ENCODE measurements at regions not wholly inside any gene's neighbourhood (a gene's known extent, or its start where the extent isn't known, plus 50 kb on each side); places are given as distances from the start of the nearest gene placed in this dataset.
A peak's percentile ranks its signal among the peaks of the same experiment; 100 is the strongest.

- TF ChIP-seq, protein P1, sequence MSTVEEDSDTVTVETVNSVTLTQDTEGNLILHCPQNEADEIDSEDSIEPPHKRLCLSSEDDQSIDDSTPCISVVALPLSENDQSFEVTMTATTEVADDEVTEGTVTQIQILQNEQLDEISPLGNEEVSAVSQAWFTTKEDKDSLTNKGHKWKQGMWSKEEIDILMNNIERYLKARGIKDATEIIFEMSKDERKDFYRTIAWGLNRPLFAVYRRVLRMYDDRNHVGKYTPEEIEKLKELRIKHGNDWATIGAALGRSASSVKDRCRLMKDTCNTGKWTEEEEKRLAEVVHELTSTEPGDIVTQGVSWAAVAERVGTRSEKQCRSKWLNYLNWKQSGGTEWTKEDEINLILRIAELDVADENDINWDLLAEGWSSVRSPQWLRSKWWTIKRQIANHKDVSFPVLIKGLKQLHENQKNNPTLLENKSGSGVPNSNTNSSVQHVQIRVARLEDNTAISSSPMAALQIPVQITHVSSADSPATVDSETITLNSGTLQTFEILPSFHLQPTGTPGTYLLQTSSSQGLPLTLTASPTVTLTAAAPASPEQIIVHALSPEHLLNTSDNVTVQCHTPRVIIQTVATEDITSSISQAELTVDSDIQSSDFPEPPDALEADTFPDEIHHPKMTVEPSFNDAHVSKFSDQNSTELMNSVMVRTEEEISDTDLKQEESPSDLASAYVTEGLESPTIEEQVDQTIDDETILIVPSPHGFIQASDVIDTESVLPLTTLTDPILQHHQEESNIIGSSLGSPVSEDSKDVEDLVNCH (CRISPR knock-in tag; IDR thresholded peaks at IDR 0.05): no peak
- TF ChIP-seq RXRB (CRISPR knock-in tag; IDR thresholded peaks at IDR 0.05; ENCODE audit: borderline replicate concordance): 0 out of 2 replicates have a peak, but pooled peaks have one; percentile 50
- 0 out of 2 replicates have a peak, but pooled peaks have one; percentile 40 for TF ChIP-seq RXRA (CRISPR knock-in tag; IDR thresholded peaks at IDR 0.05)
- no peak for TF ChIP-seq JARID2 (CRISPR knock-in tag; IDR thresholded peaks at IDR 0.05; ENCODE audit: insufficient replicate concordance)
- TF ChIP-seq CCAR2 (optimal IDR thresholded peaks at IDR 0.05; ENCODE audit: low read depth, low read length): no peak
- TF ChIP-seq RCOR2 (CRISPR knock-in tag; IDR thresholded peaks at IDR 0.05): 0 out of 2 replicates have a peak, but pooled peaks have one; percentile 25
- TF ChIP-seq NFKB2 (CRISPR knock-in tag; IDR thresholded peaks at IDR 0.05; ENCODE audit: borderline replicate concordance): no peak
- TF ChIP-seq, protein P2, sequence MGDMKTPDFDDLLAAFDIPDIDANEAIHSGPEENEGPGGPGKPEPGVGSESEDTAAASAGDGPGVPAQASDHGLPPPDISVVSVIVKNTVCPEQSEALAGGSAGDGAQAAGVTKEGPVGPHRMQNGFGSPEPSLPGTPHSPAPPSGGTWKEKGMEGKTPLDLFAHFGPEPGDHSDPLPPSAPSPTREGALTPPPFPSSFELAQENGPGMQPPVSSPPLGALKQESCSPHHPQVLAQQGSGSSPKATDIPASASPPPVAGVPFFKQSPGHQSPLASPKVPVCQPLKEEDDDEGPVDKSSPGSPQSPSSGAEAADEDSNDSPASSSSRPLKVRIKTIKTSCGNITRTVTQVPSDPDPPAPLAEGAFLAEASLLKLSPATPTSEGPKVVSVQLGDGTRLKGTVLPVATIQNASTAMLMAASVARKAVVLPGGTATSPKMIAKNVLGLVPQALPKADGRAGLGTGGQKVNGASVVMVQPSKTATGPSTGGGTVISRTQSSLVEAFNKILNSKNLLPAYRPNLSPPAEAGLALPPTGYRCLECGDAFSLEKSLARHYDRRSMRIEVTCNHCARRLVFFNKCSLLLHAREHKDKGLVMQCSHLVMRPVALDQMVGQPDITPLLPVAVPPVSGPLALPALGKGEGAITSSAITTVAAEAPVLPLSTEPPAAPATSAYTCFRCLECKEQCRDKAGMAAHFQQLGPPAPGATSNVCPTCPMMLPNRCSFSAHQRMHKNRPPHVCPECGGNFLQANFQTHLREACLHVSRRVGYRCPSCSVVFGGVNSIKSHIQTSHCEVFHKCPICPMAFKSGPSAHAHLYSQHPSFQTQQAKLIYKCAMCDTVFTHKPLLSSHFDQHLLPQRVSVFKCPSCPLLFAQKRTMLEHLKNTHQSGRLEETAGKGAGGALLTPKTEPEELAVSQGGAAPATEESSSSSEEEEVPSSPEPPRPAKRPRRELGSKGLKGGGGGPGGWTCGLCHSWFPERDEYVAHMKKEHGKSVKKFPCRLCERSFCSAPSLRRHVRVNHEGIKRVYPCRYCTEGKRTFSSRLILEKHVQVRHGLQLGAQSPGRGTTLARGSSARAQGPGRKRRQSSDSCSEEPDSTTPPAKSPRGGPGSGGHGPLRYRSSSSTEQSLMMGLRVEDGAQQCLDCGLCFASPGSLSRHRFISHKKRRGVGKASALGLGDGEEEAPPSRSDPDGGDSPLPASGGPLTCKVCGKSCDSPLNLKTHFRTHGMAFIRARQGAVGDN (CRISPR knock-in tag; IDR thresholded peaks at IDR 0.05): peak; percentile 31; the same call in 1 of the 2 replicates
- TF ChIP-seq MTF1 (CRISPR knock-in tag; IDR thresholded peaks at IDR 0.05): no peak
- TF ChIP-seq FOXA3 (CRISPR knock-in tag; IDR thresholded peaks at IDR 0.05): peak; percentile 25; the same call in 1 of the 2 replicates
- no peak for TF ChIP-seq ZXDC (CRISPR knock-in tag; IDR thresholded peaks at IDR 0.05)
- no peak for TF ChIP-seq ZNF841 (CRISPR knock-in tag; IDR thresholded peaks at IDR 0.05; ENCODE audit: borderline replicate concordance)
- 0 out of 2 replicates have a peak, but pooled peaks have one; percentile 39 for TF ChIP-seq ZNF337 (CRISPR knock-in tag; IDR thresholded peaks at IDR 0.05; ENCODE audit: borderline replicate concordance, low read depth)
- no peak for TF ChIP-seq MAFK (conservative IDR thresholded peaks at IDR 0.05 in 1 of 2, IDR thresholded peaks at IDR 0.05 in 1 of 2; ENCODE audit: low read length in 2 of 2)
- no peak for TF ChIP-seq HDAC6 (IDR thresholded peaks at IDR 0.05; ENCODE audit: low read depth, low read length)
- TF ChIP-seq SSRP1 (CRISPR knock-in tag; IDR thresholded peaks at IDR 0.05): no peak
Observed at GRCh38 chr17:64787255-64787920, 125.3 kb upstream of the SMURF2 start (continued).

Data from HepG2 (cell line).